MM.1S (cell line): ENCODE measurements at regions not wholly inside any gene's neighbourhood (a gene's known extent, or its start where the extent isn't known, plus 50 kb on each side); places are given as distances from the start of the nearest gene placed in this dataset.

ENCODE experiments used
- DNase-seq: peaks from one replicate; pipeline ENCODE4 v3.0.0-alpha.2; 2015
- H2AFZ ChIP-seq: fragments of 300-600 bp; sonication (generic); 2 replicates; pipeline ENCODE4 v1.6.0; 2016; ENCODE audit warnings: antibody characterized with exemption, low read length
- H3F3A ChIP-seq: fragments of 300-600 bp; sonication (generic); 2 replicates; pipeline ENCODE4 v1.6.1; 2016; ENCODE audit warnings: mild to moderate bottlenecking, antibody characterized with exemption, low read length, moderate library complexity, mixed read lengths; ENCODE audit not compliant: insufficient read depth
- H3K27ac ChIP-seq: fragments of 300-600 bp; sonication (generic); 2 replicates; pipeline ENCODE4 v1.5.1; 2016; ENCODE audit warnings: mild to moderate bottlenecking, low read length
- H3K27me3 ChIP-seq: fragments of 300-600 bp; sonication (generic); replicated peaks from 2 replicates; pipeline ENCODE4 v1.6.0; 2016; ENCODE audit warnings: low read length; ENCODE audit not compliant: insufficient read depth
- H3K36me3 ChIP-seq: fragments of 300-600 bp; sonication (generic); replicated peaks from 2 replicates; pipeline ENCODE4 v1.6.1; 2016; ENCODE audit warnings: mild to moderate bottlenecking, low read length, mixed read lengths; ENCODE audit not compliant: insufficient read depth
- H3K4me1 ChIP-seq: fragments of 300-600 bp; sonication (generic); 2 replicates; pipeline ENCODE4 v1.6.1; 2016; ENCODE audit warnings: low read length, mixed read lengths
- H3K4me2 ChIP-seq: fragments of 300-600 bp; sonication (generic); 2 replicates; pipeline ENCODE4 v1.6.0; 2016; ENCODE audit warnings: low read depth, low read length
- H3K4me3 ChIP-seq: fragments of 300-600 bp; sonication (generic); 2 replicates; pipeline ENCODE4 v1.5.1; 2016; ENCODE audit warnings: low read length, mixed read lengths
- H3K79me2 ChIP-seq: fragments of 300-600 bp; sonication (generic); 2 replicates; pipeline ENCODE4 v1.6.1; 2016; ENCODE audit warnings: mixed run types, low read length, mixed read lengths
- H3K9ac ChIP-seq: fragments of 300-600 bp; sonication (generic); 2 replicates; pipeline ENCODE4 v1.6.1; 2016; ENCODE audit warnings: low read length, mixed read lengths
- H3K9me2 ChIP-seq: fragments of 300-600 bp; sonication (generic); replicated peaks from 2 replicates; pipeline ENCODE4 v1.6.1; 2016; ENCODE audit warnings: mild to moderate bottlenecking, low read length, mixed read lengths; ENCODE audit not compliant: insufficient read depth
- H3K9me3 ChIP-seq: fragments of 300-600 bp; sonication (generic); replicated peaks from 2 replicates; pipeline ENCODE4 v1.6.1; 2016; ENCODE audit warnings: mild to moderate bottlenecking, low read length, mixed read lengths; ENCODE audit not compliant: insufficient read depth
- H4K20me1 ChIP-seq: fragments of 300-600 bp; sonication (generic); 2 replicates; pipeline ENCODE4 v1.6.1; 2016; ENCODE audit warnings: mild to moderate bottlenecking, low read length, moderate library complexity, mixed read lengths; ENCODE audit not compliant: insufficient read depth
- CTCF ChIP-seq: fragments of 300-600 bp; sonication (generic); IDR thresholded peaks from 2 replicates; pipeline ENCODE4 v1.5.1; 2016; ENCODE audit warnings: antibody characterized with exemption, low read length, mixed read lengths
- EZH2 ChIP-seq: fragments of 300-600 bp; sonication (generic); optimal IDR thresholded peaks from 2 replicates; pipeline ENCODE3; 2017; ENCODE audit warnings: low read depth, mild to moderate bottlenecking, antibody characterized with exemption, low read length, mixed read lengths
- EZH2phosphoT487 ChIP-seq: fragments of 300-600 bp; sonication (generic); IDR thresholded peaks from 2 replicates; pipeline ENCODE4 v1.6.1; 2018; ENCODE audit warnings: antibody characterized with exemption, low read length

- Histone ChIP-seq H3K9me2 (no peaks in the 10 kb centered on the region), H3K36me3 (no peaks in the 10 kb centered on the region), H3K9ac (no peak overlapping the region), H3K79me2 (no peaks in the 10 kb centered on the region), H3F3A (no peaks in the 10 kb centered on the region), H4K20me1 (no peaks in the 10 kb centered on the region), H3K27ac (no peak overlapping the region), H3K27me3 (no peaks in the 10 kb centered on the region), H3K9me3 (no peaks in the 10 kb centered on the region), H2AFZ (no peak overlapping the region), H3K4me2 (no peak overlapping the region), H3K4me1 (no peaks in the 10 kb centered on the region), H3K4me3 (no peak overlapping the region)
- no peak for TF ChIP-seq EZH2
- no peak for TF ChIP-seq EZH2phosphoT487
- TF ChIP-seq CTCF, result no peak
- DNase-seq, result no peak
Measured at GRCh38 chr13:82202398-82202797, 1679.9 kb downstream of the SLITRK1 start.

- no peaks in the 10 kb centered on the region for H3K9me3 ChIP-seq
- no peaks in the 10 kb centered on the region for H3K4me1 ChIP-seq
- TF ChIP-seq EZH2, result no peak
- no peak for TF ChIP-seq EZH2phosphoT487
- no peak for TF ChIP-seq CTCF
- H3F3A ChIP-seq, result no peaks in the 10 kb centered on the region
- H3K4me3 ChIP-seq, result no peak overlapping the region
- no peak overlapping the region for H3K27ac ChIP-seq
- no peaks in the 10 kb centered on the region for H3K79me2 ChIP-seq
- no peak for DNase-seq
- H3K4me2 ChIP-seq, result no peak overlapping the region
- H2AFZ ChIP-seq, result no peak overlapping the region
- no peaks in the 10 kb centered on the region for H4K20me1 ChIP-seq
- no peaks in the 10 kb centered on the region for H3K27me3 ChIP-seq
- no peaks in the 10 kb centered on the region for H3K36me3 ChIP-seq
- no peak overlapping the region for H3K9ac ChIP-seq
- H3K9me2 ChIP-seq, result no peaks in the 10 kb centered on the region
Measured at GRCh38 chr13:82196087-82196486, 1686.2 kb downstream of the SLITRK1 start.

- TF ChIP-seq EZH2 (no peak), CTCF (no peak), EZH2phosphoT487 (no peak)
- H3K4me1 ChIP-seq, result no peaks in the 10 kb centered on the region
- no peaks in the 10 kb centered on the region for H4K20me1 ChIP-seq
- no peaks in the 10 kb centered on the region for H3K9me2 ChIP-seq
- H3K9me3 ChIP-seq, result no peaks in the 10 kb centered on the region
- H3F3A ChIP-seq, result no peaks in the 10 kb centered on the region
- no peak overlapping the region for H2AFZ ChIP-seq
- H3K4me2 ChIP-seq, result no peak overlapping the region
- no peaks in the 10 kb centered on the region for H3K36me3 ChIP-seq
- H3K27ac ChIP-seq, result no peak overlapping the region
- no peaks in the 10 kb centered on the region for H3K79me2 ChIP-seq
- no peak overlapping the region for H3K4me3 ChIP-seq
- no peak for DNase-seq
- no peak overlapping the region for H3K9ac ChIP-seq
- no peaks in the 10 kb centered on the region for H3K27me3 ChIP-seq
Measured at GRCh38 chr13:82187227-82187626, 1695.0 kb downstream of the SLITRK1 start.

- DNase-seq, result no peak
- Histone ChIP-seq H3K79me2 (no peaks in the 10 kb centered on the region), H3K27ac (no peak overlapping the region), H3F3A (no peaks in the 10 kb centered on the region), H3K9ac (no peak overlapping the region), H3K36me3 (no peaks in the 10 kb centered on the region), H3K9me3 (no peaks in the 10 kb centered on the region), H3K27me3 (no peaks in the 10 kb centered on the region), H4K20me1 (no peaks in the 10 kb centered on the region), H3K4me2 (no peak overlapping the region), H3K4me1 (no peaks in the 10 kb centered on the region), H2AFZ (no peak overlapping the region), H3K9me2 (no peaks in the 10 kb centered on the region), H3K4me3 (no peak overlapping the region)
- TF ChIP-seq CTCF (no peak), EZH2 (no peak), EZH2phosphoT487 (no peak)
Measured at GRCh38 chr13:82176751-82177150, 1705.5 kb downstream of the SLITRK1 start.
